ENCODE measurements at regions not wholly inside any gene's neighbourhood (a gene's known extent, or its start where the extent isn't known, plus 50 kb on each side); places are given as distances from the start of the nearest gene placed in this dataset.

DNA sequence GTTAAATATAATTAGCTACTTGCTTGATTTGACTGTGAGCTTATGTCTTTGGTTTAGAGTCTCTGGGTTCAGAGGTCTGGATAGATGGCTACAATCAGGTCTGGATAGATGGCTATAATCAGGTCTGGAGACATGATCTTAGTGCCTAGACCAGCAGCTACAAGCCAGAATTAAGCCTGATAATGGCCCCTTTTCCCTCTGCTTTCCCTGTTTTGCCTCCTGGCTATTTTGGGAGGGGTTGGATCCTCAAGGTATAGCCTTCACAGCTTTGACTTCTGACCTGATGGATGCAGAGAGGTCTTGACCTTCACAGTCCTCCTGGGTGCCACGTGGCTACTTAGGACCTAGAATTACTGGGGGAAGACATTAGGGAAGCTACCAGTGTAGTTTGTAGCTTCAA lies 877.7 kb downstream of the GALC start:
- H3K27ac Mint-ChIP-seq, result no peak overlapping the region
- TF ChIP-seq, protein P1, sequence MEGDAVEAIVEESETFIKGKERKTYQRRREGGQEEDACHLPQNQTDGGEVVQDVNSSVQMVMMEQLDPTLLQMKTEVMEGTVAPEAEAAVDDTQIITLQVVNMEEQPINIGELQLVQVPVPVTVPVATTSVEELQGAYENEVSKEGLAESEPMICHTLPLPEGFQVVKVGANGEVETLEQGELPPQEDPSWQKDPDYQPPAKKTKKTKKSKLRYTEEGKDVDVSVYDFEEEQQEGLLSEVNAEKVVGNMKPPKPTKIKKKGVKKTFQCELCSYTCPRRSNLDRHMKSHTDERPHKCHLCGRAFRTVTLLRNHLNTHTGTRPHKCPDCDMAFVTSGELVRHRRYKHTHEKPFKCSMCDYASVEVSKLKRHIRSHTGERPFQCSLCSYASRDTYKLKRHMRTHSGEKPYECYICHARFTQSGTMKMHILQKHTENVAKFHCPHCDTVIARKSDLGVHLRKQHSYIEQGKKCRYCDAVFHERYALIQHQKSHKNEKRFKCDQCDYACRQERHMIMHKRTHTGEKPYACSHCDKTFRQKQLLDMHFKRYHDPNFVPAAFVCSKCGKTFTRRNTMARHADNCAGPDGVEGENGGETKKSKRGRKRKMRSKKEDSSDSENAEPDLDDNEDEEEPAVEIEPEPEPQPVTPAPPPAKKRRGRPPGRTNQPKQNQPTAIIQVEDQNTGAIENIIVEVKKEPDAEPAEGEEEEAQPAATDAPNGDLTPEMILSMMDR (IDR thresholded peaks at IDR 0.05), result no peak
- ATAC-seq (ENCODE audit: low read depth), result no peak
- CTCF ChIA-PET, result no interaction called here
- no peaks in the 10 kb centered on the region for H3K4me1 Mint-ChIP-seq
- no peaks in the 10 kb centered on the region for H3K36me3 Mint-ChIP-seq (ENCODE audit: low read depth)
- no peak overlapping the region for H3K4me3 Mint-ChIP-seq
- POLR2A ChIA-PET, result no interaction called here
- DNase-seq, result no peak
- intact Hi-C loops (cut with micrococcal nuclease), result no loop called here
- H3K27me3 Mint-ChIP-seq, result no peaks in the 10 kb centered on the region
- H3K9me3 Mint-ChIP-seq, result peaks cover 7% of the 10 kb centered on the region

DNA sequence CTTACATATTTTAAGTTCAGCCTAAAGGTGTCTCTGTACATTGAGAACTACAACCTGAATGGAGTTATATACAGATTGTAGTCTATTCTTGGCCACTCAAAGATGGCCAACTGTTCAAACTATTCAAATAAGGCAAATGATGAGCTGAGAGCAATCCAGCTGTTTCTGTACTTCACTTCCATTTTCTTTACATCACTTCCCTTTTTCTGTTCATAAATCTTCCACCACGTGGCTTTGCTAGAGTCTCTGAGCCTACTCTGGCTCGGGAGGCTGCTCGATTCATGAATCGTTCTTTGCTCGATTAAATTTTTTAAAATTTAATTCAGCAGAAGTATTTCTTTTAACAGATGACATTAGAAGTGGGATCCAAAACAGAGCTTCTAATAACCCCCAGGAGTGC lies 879.7 kb downstream of the GALC start:
- TF ChIP-seq, protein P1 (IDR thresholded peaks at IDR 0.05), result no peak
- no peaks in the 10 kb centered on the region for H3K4me1 Mint-ChIP-seq
- DNase-seq (no peak), ATAC-seq (ENCODE audit: low read depth) (no peak)
- no peaks in the 10 kb centered on the region for H3K36me3 Mint-ChIP-seq (ENCODE audit: low read depth)
- H3K9me3 Mint-ChIP-seq, result peaks cover 4% of the 10 kb centered on the region
- no peak overlapping the region for H3K27ac Mint-ChIP-seq
- H3K4me3 Mint-ChIP-seq, result no peak overlapping the region
- H3K27me3 Mint-ChIP-seq, result no peaks in the 10 kb centered on the region
- ChIA-PET POLR2A (no interaction called here), CTCF (no interaction called here)
- intact Hi-C loops (cut with micrococcal nuclease), result no loop called here

DNA sequence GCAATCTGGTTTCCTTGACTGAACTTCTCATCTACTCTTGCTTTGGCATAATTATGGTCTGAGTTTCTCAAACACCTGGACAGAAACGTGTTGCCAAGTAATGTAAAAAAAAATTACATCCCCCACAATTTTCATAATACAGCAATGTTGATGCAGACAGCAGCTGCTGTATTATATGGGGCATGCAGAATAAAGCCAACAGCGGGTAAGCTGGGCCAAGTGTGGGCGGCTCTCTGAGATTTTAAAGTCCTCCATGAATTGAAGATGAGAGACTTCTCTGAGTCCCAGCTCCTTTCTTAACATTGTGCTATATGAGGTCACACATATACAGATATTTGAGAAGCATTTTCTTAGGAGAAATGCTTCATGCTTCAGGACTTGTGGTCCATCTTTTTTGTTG lies 881.2 kb downstream of the GALC start:
- H3K27ac Mint-ChIP-seq, result no peak overlapping the region
- peaks cover 4% of the 10 kb centered on the region for H3K9me3 Mint-ChIP-seq
- no peaks in the 10 kb centered on the region for H3K27me3 Mint-ChIP-seq
- ATAC-seq (ENCODE audit: low read depth) (no peak), DNase-seq (no peak)
- intact Hi-C loops (cut with micrococcal nuclease), result no loop called here
- CTCF ChIA-PET, result no interaction called here
- no peaks in the 10 kb centered on the region for H3K36me3 Mint-ChIP-seq (ENCODE audit: low read depth)
- no peaks in the 10 kb centered on the region for H3K4me1 Mint-ChIP-seq
- POLR2A ChIA-PET, result no interaction called here
- no peak overlapping the region for H3K4me3 Mint-ChIP-seq
- TF ChIP-seq, protein P1 (IDR thresholded peaks at IDR 0.05), result no peak

DNA sequence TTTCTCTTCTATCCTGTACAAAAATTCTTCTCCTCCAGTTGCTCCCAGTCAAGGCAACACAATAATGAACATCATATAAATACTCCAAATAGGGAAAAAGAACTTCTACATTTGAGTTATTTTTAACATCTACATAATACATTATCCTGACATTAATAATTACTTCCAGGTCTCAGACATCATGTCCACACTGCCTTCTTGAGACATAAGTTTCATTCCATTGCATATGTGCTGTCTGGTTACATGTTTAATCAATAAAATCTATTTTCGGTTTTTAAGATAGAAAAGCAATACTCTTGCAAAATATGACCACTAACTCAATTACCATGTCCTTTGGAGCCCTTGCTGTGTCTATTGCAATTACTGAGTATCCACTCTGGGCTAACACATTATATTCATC lies 881.9 kb downstream of the GALC start:
- H3K4me1 Mint-ChIP-seq, result no peaks in the 10 kb centered on the region
- CTCF ChIA-PET, result no interaction called here
- peaks cover 4% of the 10 kb centered on the region for H3K9me3 Mint-ChIP-seq
- TF ChIP-seq, protein P1 (IDR thresholded peaks at IDR 0.05), result no peak
- ATAC-seq (ENCODE audit: low read depth), result no peak
- POLR2A ChIA-PET, result no interaction called here
- H3K4me3 Mint-ChIP-seq, result no peak overlapping the region
- no peak for DNase-seq
- intact Hi-C loops (cut with micrococcal nuclease), result no loop called here
- H3K27ac Mint-ChIP-seq, result no peak overlapping the region
- H3K27me3 Mint-ChIP-seq, result no peaks in the 10 kb centered on the region
- H3K36me3 Mint-ChIP-seq (ENCODE audit: low read depth), result no peaks in the 10 kb centered on the region

DNA sequence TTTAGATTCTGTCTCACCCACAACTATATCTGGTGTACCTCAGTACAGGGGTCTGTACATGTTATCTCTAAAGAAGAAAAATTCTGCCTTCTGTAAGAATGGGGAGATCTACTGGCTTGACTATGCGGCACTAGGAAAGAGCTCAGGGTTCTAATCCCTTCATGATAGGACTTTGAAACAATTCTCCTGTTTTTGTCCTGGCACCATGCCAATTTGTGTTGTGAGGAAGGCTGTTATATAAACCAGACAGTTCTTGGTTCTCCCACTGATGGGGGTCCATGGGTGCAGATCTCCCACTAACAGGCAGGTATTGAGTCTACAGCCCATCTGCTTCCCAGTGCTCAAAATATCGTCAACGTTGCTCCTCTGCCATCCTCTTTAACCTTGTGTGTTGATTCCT lies 883.7 kb downstream of the GALC start:
- Mint-ChIP-seq H3K4me1 (no peaks in the 10 kb centered on the region), H3K36me3 (ENCODE audit: low read depth) (no peaks in the 10 kb centered on the region), H3K27me3 (no peaks in the 10 kb centered on the region), H3K4me3 (no peak overlapping the region), H3K9me3 (peaks cover 4% of the 10 kb centered on the region), H3K27ac (no peak overlapping the region)
- TF ChIP-seq, protein P1 (IDR thresholded peaks at IDR 0.05), result no peak
- intact Hi-C loops (cut with micrococcal nuclease), result no loop called here
- POLR2A ChIA-PET, result no interaction called here
- CTCF ChIA-PET, result no interaction called here
- no peak for ATAC-seq (ENCODE audit: low read depth)
- no peak for DNase-seq
